ENCODE measurements at regions not wholly inside any gene's neighbourhood (a gene's known extent, or its start where the extent isn't known, plus 50 kb on each side); places are given as distances from the start of the nearest gene placed in this dataset.

- Histone ChIP-seq H3K9ac (ENCODE audit: control insufficient read depth, insufficient read depth, low read length) (no peak overlapping the region), H3K27me3 (replicated peaks in 1 of 2; ENCODE audit: control insufficient read depth in 2 of 2, insufficient read depth in 2 of 2, low read length in 1 of 2) (peaks cover 4 to 8% of the 10 kb centered on the region in 2 experiments), H3K4me2 (ENCODE audit: control insufficient read depth, insufficient read depth) (no peak overlapping the region), H2AFZ (ENCODE audit: control insufficient read depth, low read depth, low read length) (no peak overlapping the region), H3K9me3 (replicated peaks; ENCODE audit: control insufficient read depth, insufficient read depth, low read length) (no peaks in the 10 kb centered on the region), H3K4me3 (no peak overlapping the region), H3K36me3 (ENCODE audit: control insufficient read depth in 2 of 2, insufficient read depth in 2 of 2, low read length in 1 of 2) (no peaks in the 10 kb centered on the region), H3K4me1 (ENCODE audit: control insufficient read depth, insufficient read depth, low read length) (no peaks in the 10 kb centered on the region), H3K79me2 (ENCODE audit: control insufficient read depth, insufficient read depth, low read length) (no peaks in the 10 kb centered on the region), H4K20me1 (ENCODE audit: control insufficient read depth, insufficient read depth) (no peaks in the 10 kb centered on the region), H3K27ac (ENCODE audit: control insufficient read depth, insufficient read depth) (no peak overlapping the region)
- ChIA-PET CTCF (interaction anchor here (1.4 kb wide), 1 partner anchor 8 kb away, joined by 3 read pairs; no protein-coding TSS in a partner anchor), POLR2A (no interaction called here), RAD21 (ENCODE audit: unreplicated experiment) (no interaction called here), SMC1A (ENCODE audit: uncharacterized antibody, unreplicated experiment) (no interaction called here)
- in situ Hi-C loops (cut with MboI) (loop anchor here (10.0 kb wide), 1 partner anchor 663 kb away; the partner anchor contains the start of gene FUT8), intact Hi-C loops (cut with micrococcal nuclease; ENCODE audit: unreplicated experiment) (no loop called here)
- BruUV-seq (replicated peaks), result no TSS peak
- 55% methylated on average over 5 of the region's 5 CpGs for WGBS (ENCODE audit: insufficient coverage, insufficient replicate concordance, low lambda C conversion rate, missing lambda C conversion rate)
- TF ChIP-seq BCL3 (IDR thresholded peaks at IDR 0.05; ENCODE audit: borderline replicate concordance, insufficient read depth, low read depth, low read length, poor library complexity, severe bottlenecking) (no peak), POU2F2 (IDR thresholded peaks at IDR 0.05; ENCODE audit: borderline replicate concordance, low read depth, low read length) (no peak), STAT1 (conservative IDR thresholded peaks at IDR 0.05) (no peak), ZBTB33 (IDR thresholded peaks at IDR 0.05) (no peak), RBBP5 (conservative IDR thresholded peaks at IDR 0.05) (no peak), SPI1 (IDR thresholded peaks at IDR 0.05; ENCODE audit: borderline replicate concordance, insufficient read depth, low read depth, low read length) (no peak), MTA2 (IDR thresholded peaks at IDR 0.05; ENCODE audit: low read depth) (no peak)
- no peak for ATAC-seq
- FAIRE-seq, result no peak
- DNase-seq (ENCODE audit: low read depth, low spot score), result no peak
Observed at GRCh38 chr14:66078006-66078405, 408.2 kb upstream of the CCDC196 start.

Data from GM12878 (cell line).